ENCODE measurements at regions not wholly inside any gene's neighbourhood (a gene's known extent, or its start where the extent isn't known, plus 50 kb on each side); places are given as distances from the start of the nearest gene placed in this dataset.

DNA sequence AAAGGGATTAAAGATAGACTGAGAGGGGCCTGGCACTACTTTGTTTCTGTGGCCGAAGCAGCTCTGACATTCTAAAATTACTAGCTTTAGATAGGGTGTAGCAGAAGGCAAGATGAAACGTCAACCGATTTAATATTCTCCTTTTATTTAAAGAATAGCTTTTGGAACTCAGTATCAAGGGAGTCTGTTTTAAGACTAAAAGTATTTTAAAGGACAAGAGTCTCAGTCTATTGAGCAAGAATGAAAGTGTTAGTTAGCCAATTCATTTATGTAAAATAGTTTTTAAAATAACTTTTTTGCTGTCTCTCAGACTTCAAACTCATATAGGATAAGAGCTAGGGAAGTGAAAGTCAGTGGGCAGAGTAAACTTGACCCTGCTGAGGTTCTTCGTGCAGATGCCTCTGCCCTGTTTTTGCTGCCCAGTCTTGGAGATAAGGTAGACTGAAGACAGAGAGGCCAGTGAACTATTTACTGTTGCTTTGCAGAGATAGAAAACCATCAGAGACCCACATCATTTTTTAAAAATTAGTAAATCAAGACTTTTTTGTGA is 1090.9 kb downstream of the ROBO2 start:
- TF ChIP-seq, protein P1, sequence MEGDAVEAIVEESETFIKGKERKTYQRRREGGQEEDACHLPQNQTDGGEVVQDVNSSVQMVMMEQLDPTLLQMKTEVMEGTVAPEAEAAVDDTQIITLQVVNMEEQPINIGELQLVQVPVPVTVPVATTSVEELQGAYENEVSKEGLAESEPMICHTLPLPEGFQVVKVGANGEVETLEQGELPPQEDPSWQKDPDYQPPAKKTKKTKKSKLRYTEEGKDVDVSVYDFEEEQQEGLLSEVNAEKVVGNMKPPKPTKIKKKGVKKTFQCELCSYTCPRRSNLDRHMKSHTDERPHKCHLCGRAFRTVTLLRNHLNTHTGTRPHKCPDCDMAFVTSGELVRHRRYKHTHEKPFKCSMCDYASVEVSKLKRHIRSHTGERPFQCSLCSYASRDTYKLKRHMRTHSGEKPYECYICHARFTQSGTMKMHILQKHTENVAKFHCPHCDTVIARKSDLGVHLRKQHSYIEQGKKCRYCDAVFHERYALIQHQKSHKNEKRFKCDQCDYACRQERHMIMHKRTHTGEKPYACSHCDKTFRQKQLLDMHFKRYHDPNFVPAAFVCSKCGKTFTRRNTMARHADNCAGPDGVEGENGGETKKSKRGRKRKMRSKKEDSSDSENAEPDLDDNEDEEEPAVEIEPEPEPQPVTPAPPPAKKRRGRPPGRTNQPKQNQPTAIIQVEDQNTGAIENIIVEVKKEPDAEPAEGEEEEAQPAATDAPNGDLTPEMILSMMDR (IDR thresholded peaks at IDR 0.05) = no peak
- no peak for TF ChIP-seq POLR2A (IDR thresholded peaks at IDR 0.05)

All from Peyer's patch (tissue), 4 donors.